ENCODE measurements at regions not wholly inside any gene's neighbourhood (a gene's known extent, or its start where the extent isn't known, plus 50 kb on each side); places are given as distances from the start of the nearest gene placed in this dataset.

DNA sequence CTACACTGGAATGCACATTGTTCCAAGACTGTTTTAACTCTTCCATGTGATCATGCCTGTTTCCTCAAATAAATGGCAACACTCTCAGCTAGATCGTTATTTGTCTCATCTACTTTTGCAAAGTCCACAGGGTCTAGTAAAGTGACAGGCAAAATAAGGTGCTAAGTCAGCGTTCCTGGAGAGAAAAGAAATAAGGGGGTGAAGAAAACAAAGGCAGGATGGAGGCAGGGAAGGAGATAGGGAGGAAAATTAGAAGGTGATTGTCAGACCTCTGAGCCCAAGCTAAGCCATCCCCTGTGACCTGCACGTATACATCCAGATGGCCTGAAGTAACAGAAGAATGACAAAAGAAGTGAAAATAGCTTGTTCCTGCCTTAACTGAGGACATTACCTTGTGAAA is 132.1 kb downstream of the RAB38 start:
- Histone ChIP-seq H3K4me3 (no peak overlapping the region), H3K27me3 (no peaks in the 10 kb centered on the region), H3K9me3 (no peaks in the 10 kb centered on the region), H3K27ac (no peak overlapping the region), H3K4me1 (no peaks in the 10 kb centered on the region), H3K36me3 (no peaks in the 10 kb centered on the region)
- intact Hi-C loops (cut with DNase I) = no loop called here
- DNase-seq (ENCODE audit: extremely low spot score in 2 of 2) = no peak
- no peak for TF ChIP-seq POLR2A (IDR thresholded peaks at IDR 0.05)
- TF ChIP-seq, protein P1, sequence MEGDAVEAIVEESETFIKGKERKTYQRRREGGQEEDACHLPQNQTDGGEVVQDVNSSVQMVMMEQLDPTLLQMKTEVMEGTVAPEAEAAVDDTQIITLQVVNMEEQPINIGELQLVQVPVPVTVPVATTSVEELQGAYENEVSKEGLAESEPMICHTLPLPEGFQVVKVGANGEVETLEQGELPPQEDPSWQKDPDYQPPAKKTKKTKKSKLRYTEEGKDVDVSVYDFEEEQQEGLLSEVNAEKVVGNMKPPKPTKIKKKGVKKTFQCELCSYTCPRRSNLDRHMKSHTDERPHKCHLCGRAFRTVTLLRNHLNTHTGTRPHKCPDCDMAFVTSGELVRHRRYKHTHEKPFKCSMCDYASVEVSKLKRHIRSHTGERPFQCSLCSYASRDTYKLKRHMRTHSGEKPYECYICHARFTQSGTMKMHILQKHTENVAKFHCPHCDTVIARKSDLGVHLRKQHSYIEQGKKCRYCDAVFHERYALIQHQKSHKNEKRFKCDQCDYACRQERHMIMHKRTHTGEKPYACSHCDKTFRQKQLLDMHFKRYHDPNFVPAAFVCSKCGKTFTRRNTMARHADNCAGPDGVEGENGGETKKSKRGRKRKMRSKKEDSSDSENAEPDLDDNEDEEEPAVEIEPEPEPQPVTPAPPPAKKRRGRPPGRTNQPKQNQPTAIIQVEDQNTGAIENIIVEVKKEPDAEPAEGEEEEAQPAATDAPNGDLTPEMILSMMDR (IDR thresholded peaks at IDR 0.05) = no peak
- TF ChIP-seq POLR2AphosphoS5 (IDR thresholded peaks at IDR 0.05; ENCODE audit: insufficient read depth in 1 of 2, low read depth in 1 of 2) = no peak

DNA sequence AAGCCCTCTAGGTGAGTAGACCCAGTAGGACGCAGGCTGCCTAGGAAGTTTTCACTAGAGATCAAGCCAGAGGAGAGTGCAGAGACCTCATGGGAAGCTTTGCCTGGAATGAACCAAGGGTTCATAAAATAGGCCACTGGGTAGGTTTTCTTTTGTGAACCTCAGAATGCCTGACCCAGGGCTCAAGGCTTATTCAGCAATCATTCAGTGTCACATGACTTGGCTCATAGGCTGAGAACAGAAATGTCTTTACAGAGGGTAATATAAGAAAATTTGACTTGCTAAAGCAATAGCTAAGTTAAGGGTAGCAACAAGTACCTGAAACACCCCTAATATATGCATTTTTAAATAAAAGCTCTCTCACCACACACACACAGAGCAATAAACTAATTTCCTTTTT is 132.6 kb downstream of the RAB38 start:
- intact Hi-C loops (cut with DNase I) = no loop called here
- no peaks in the 10 kb centered on the region for H3K36me3 ChIP-seq
- H3K4me1 ChIP-seq = no peaks in the 10 kb centered on the region
- TF ChIP-seq POLR2AphosphoS5 (IDR thresholded peaks at IDR 0.05; ENCODE audit: insufficient read depth in 1 of 2, low read depth in 1 of 2) = no peak
- no peak for TF ChIP-seq POLR2A (IDR thresholded peaks at IDR 0.05)
- TF ChIP-seq, protein P1 (IDR thresholded peaks at IDR 0.05) = no peak
- H3K27me3 ChIP-seq = no peaks in the 10 kb centered on the region
- no peak overlapping the region for H3K4me3 ChIP-seq
- H3K27ac ChIP-seq = no peak overlapping the region
- no peak for DNase-seq (ENCODE audit: extremely low spot score in 2 of 2)
- H3K9me3 ChIP-seq = no peaks in the 10 kb centered on the region

DNA sequence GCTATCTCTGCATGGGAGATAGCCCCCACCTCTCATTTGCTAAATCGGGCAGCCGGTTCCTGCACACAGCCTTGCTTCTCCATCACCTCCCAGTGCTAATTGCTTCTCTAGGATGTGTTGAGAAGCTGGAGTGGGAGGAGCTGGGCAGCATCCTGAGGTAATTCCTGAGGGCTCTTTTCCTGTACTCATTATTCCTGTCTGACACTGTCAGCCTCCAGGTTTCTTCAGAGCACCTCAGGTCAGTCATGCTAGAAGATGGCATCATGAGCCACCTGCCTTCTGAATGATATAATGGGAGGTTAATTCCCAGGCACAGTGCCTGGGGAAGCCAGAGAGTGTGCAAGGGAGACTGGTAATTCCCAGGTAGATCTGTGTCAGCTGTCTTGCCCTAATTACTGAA is 133.0 kb downstream of the RAB38 start:
- DNase-seq (ENCODE audit: extremely low spot score in 2 of 2) = no peak
- Histone ChIP-seq H3K4me1 (no peaks in the 10 kb centered on the region), H3K9me3 (no peaks in the 10 kb centered on the region), H3K27ac (no peak overlapping the region), H3K27me3 (no peaks in the 10 kb centered on the region), H3K4me3 (no peak overlapping the region), H3K36me3 (no peaks in the 10 kb centered on the region)
- TF ChIP-seq, protein P1 (IDR thresholded peaks at IDR 0.05) = no peak
- TF ChIP-seq POLR2AphosphoS5 (IDR thresholded peaks at IDR 0.05; ENCODE audit: insufficient read depth in 1 of 2, low read depth in 1 of 2) = no peak
- TF ChIP-seq POLR2A (IDR thresholded peaks at IDR 0.05) = no peak
- intact Hi-C loops (cut with DNase I) = no loop called here

DNA sequence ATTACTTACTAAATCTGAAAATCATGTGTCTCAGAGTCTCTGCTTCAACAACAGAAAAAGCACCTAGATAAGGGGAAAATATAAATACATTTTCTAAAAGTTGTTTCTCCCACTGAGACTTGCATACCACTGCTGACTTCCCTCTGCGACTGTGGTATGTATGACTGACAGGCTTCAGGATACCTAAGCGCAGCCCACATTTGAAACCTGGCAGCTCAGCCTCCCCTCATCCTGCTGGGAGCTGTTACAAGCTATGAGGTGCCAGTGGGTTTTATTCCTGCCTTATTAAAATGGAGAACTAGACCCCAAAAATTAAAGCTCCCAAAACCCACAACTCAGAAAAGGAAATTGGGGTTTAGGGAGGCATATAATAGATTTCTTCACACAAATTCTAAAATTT is 133.6 kb downstream of the RAB38 start:
- H3K27ac ChIP-seq = no peak overlapping the region
- H3K4me3 ChIP-seq = no peak overlapping the region
- H3K9me3 ChIP-seq = no peaks in the 10 kb centered on the region
- no peak for DNase-seq (ENCODE audit: extremely low spot score in 2 of 2)
- TF ChIP-seq, protein P1 (IDR thresholded peaks at IDR 0.05) = no peak
- TF ChIP-seq POLR2AphosphoS5 (IDR thresholded peaks at IDR 0.05; ENCODE audit: insufficient read depth in 1 of 2, low read depth in 1 of 2) (no peak), POLR2A (IDR thresholded peaks at IDR 0.05) (no peak)
- no peaks in the 10 kb centered on the region for H3K36me3 ChIP-seq
- no peaks in the 10 kb centered on the region for H3K4me1 ChIP-seq
- no peaks in the 10 kb centered on the region for H3K27me3 ChIP-seq
- intact Hi-C loops (cut with DNase I) = no loop called here

GRCh38 chr11:88040148-88040496 is 135.1 kb downstream of the RAB38 start:
- TF ChIP-seq POLR2A (IDR thresholded peaks at IDR 0.05) = no peak
- TF ChIP-seq, protein P1 (IDR thresholded peaks at IDR 0.05) = no peak
- TF ChIP-seq POLR2AphosphoS5 (IDR thresholded peaks at IDR 0.05; ENCODE audit: insufficient read depth in 1 of 2, low read depth in 1 of 2) = no peak
- no peaks in the 10 kb centered on the region for H3K9me3 ChIP-seq
- no peak overlapping the region for H3K27ac ChIP-seq
- no peak overlapping the region for H3K4me3 ChIP-seq
- DNase-seq (ENCODE audit: extremely low spot score in 2 of 2) = no peak
- H3K27me3 ChIP-seq = no peaks in the 10 kb centered on the region
- no peaks in the 10 kb centered on the region for H3K36me3 ChIP-seq
- intact Hi-C loops (cut with DNase I) = no loop called here
- no peaks in the 10 kb centered on the region for H3K4me1 ChIP-seq

Data from vagina (tissue), 2 donors.